Mucosa of descending colon (tissue), 3 donors: ENCODE measurements at regions not wholly inside any gene's neighbourhood (a gene's known extent, or its start where the extent isn't known, plus 50 kb on each side); places are given as distances from the start of the nearest gene placed in this dataset.

Experiments
- ATAC-seq: fragments of 200-7000 bp; cut with Tn5 transposase; one replicate; pipeline ENCODE4 v1.9.1; 2020; ENCODE audit warnings: mild to moderate bottlenecking, moderate library complexity
- DNase-seq, 3 donors: peaks; one replicate each; pipeline ENCODE4 v3.0.0-alpha.2; 2020
- H3K36me3 ChIP-seq: fragments of 200-600 bp; one replicate; pipeline ENCODE4 v1.8.0; 2021; ENCODE audit warnings: low read depth, mild to moderate bottlenecking
- H3K4me1 ChIP-seq: fragments of 200-600 bp; one replicate; pipeline ENCODE4 v1.8.0; 2021; ENCODE audit warnings: low read depth, mild to moderate bottlenecking
- H3K4me3 ChIP-seq: fragments of 200-600 bp; one replicate; pipeline ENCODE4 v1.8.0; 2021; ENCODE audit warnings: mild to moderate bottlenecking
- H3K9me3 ChIP-seq: fragments of 200-600 bp; one replicate; pipeline ENCODE4 v1.8.0; 2021; ENCODE audit warnings: mild to moderate bottlenecking
- CTCF ChIP-seq: fragments of 200-600 bp; IDR thresholded peaks from one replicate; pipeline ENCODE4 v1.8.0; 2022; ENCODE audit warnings: antibody characterized with exemption, mild to moderate bottlenecking
- intact Hi-C, 2 donors: fragments of 100-400 bp; cut with DNase I in 1 of 2; cut with micrococcal nuclease in 1 of 2; formaldehyde crosslinking; loops; one replicate each; pipeline versions ENCODE4 v1.11.0 to v1.11.1; 2022; cut with DNase I, micrococcal nuclease
- donor health status: DM: no; HTN: no; CAD: no; lungs with moderate emphysema.
- donor health status: DM: no; HTN: no; CAD: no.
- donor health status: DM: no; HTN: yes; CAD: no.

GRCh38 chr14:44669496-44669895 is 162.4 kb upstream of the FSCB start:
- Histone ChIP-seq H3K36me3 (no peaks in the 10 kb centered on the region), H3K4me3 (no peak overlapping the region), H3K4me1 (no peaks in the 10 kb centered on the region), H3K9me3 (no peaks in the 10 kb centered on the region)
- intact Hi-C loops = no loop called here
- no peak for ATAC-seq
- no peak for TF ChIP-seq CTCF
- DNase-seq = no peak

DNA sequence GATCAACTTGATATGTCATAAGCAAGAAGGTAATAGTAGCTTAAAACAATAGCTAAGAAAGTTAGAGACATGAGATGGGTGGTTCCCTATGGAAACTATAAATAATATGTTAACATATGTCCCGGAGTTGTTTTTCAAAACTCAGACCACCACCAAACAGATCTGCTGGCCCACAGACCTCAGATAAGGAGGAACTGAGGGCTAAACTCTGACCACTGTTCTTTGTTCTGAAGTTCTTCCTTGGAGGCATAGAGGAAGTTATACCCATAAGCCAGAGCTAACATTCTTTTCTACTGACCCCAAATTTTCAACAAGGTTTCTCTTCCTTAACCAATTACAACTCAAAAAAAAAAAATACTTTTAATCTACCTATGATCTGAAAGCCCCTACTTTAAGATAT is 156.1 kb upstream of the FSCB start:
- Histone ChIP-seq H3K4me1 (no peaks in the 10 kb centered on the region), H3K4me3 (no peak overlapping the region), H3K36me3 (no peaks in the 10 kb centered on the region), H3K9me3 (no peaks in the 10 kb centered on the region)
- DNase-seq (no peak), ATAC-seq (no peak)
- intact Hi-C loops = no loop called here
- no peak for TF ChIP-seq CTCF

- Histone ChIP-seq H3K4me1 (no peaks in the 10 kb centered on the region), H3K4me3 (no peak overlapping the region), H3K9me3 (no peaks in the 10 kb centered on the region), H3K36me3 (no peaks in the 10 kb centered on the region)
- intact Hi-C loops = no loop called here
- ATAC-seq (peak; percentile 36), DNase-seq (no peak)
- TF ChIP-seq CTCF = no peak
These were observed 155.3 kb upstream of the FSCB start for GRCh38 chr14:44662250-44662891.

DNA sequence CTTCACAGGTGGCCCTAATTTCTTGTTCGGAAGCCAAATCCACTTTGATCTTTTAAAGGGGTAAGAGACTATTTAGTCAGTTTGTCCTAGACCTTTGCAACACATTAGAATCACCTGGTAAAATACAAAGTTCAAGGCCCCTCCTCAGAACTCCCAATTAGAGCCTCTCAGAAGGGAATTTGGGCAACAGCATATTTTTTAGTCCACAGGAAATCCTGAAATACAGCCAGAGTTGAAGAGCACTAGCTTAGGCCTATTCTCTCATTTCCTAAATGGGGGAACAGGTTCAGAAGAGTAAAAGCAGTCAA is 151.3 kb upstream of the FSCB start:
- ATAC-seq (no peak), DNase-seq (no peak)
- H3K4me1 ChIP-seq = no peaks in the 10 kb centered on the region
- H3K9me3 ChIP-seq = no peaks in the 10 kb centered on the region
- TF ChIP-seq CTCF = no peak
- intact Hi-C loops = no loop called here
- H3K36me3 ChIP-seq = no peaks in the 10 kb centered on the region
- no peak overlapping the region for H3K4me3 ChIP-seq

- H3K9me3 ChIP-seq = no peaks in the 10 kb centered on the region
- H3K4me3 ChIP-seq = no peak overlapping the region
- DNase-seq (no peak), ATAC-seq (no peak)
- no peak for TF ChIP-seq CTCF
- intact Hi-C loops = no loop called here
- no peaks in the 10 kb centered on the region for H3K4me1 ChIP-seq
- no peaks in the 10 kb centered on the region for H3K36me3 ChIP-seq
These were observed 150.8 kb upstream of the FSCB start for GRCh38 chr14:44657696-44658388.

- ATAC-seq = no peak
These were observed 150.1 kb upstream of the FSCB start for GRCh38 chr14:44657203-44657602.

More at GRCh38 chr14:44657203-44657602, 150.1 kb upstream of the FSCB start:
- Histone ChIP-seq H3K4me1 (no peaks in the 10 kb centered on the region), H3K4me3 (no peak overlapping the region), H3K9me3 (no peaks in the 10 kb centered on the region), H3K36me3 (no peaks in the 10 kb centered on the region)
- TF ChIP-seq CTCF = no peak
- DNase-seq = no peak
- intact Hi-C loops = no loop called here
